IPS-15b (cell line): ENCODE measurements at regions not wholly inside any gene's neighbourhood (a gene's known extent, or its start where the extent isn't known, plus 50 kb on each side); places are given as distances from the start of the nearest gene placed in this dataset.

Source experiments
- H3K27me3 ChIP-seq: one replicate; pipeline ENCODE4 v1.6.1; 2013; ENCODE audit warnings: low read length; ENCODE audit not compliant: control insufficient read depth, insufficient read depth
- H3K36me3 ChIP-seq: one replicate; pipeline ENCODE4 v1.6.1; 2013; ENCODE audit warnings: low read length; ENCODE audit not compliant: control insufficient read depth, insufficient read depth
- H3K4me1 ChIP-seq: one replicate; pipeline ENCODE4 v1.6.1; 2013; ENCODE audit warnings: mild to moderate bottlenecking, low read length; ENCODE audit not compliant: control insufficient read depth, insufficient read depth
- H3K4me3 ChIP-seq: one replicate; pipeline ENCODE4 v1.5.1; 2013; ENCODE audit warnings: low read depth, low read length
- H3K9ac ChIP-seq: one replicate; pipeline ENCODE4 v1.6.1; 2013; ENCODE audit warnings: low read depth, mild to moderate bottlenecking, low read length
- H3K9me3 ChIP-seq: one replicate; pipeline ENCODE4 v1.6.1; 2013; ENCODE audit warnings: mild to moderate bottlenecking, low read length; ENCODE audit not compliant: control insufficient read depth, insufficient read depth

GRCh38 chr17:31591924-31592323 lies 200.4 kb downstream of the RAB11FIP4 start:
- Histone ChIP-seq H3K27me3 (no peaks in the 10 kb centered on the region), H3K4me1 (no peaks in the 10 kb centered on the region), H3K9me3 (no peaks in the 10 kb centered on the region), H3K4me3 (no peak overlapping the region), H3K36me3 (no peaks in the 10 kb centered on the region), H3K9ac (no peak overlapping the region)

GRCh38 chr17:31588512-31588911 lies 197.0 kb downstream of the RAB11FIP4 start:
- H3K9me3 ChIP-seq, result no peaks in the 10 kb centered on the region
- no peaks in the 10 kb centered on the region for H3K4me1 ChIP-seq
- no peaks in the 10 kb centered on the region for H3K36me3 ChIP-seq
- H3K4me3 ChIP-seq, result no peak overlapping the region
- H3K9ac ChIP-seq, result no peak overlapping the region
- H3K27me3 ChIP-seq, result no peaks in the 10 kb centered on the region

- H3K27me3 ChIP-seq, result no peaks in the 10 kb centered on the region
- no peaks in the 10 kb centered on the region for H3K4me1 ChIP-seq
- no peak overlapping the region for H3K9ac ChIP-seq
- no peaks in the 10 kb centered on the region for H3K36me3 ChIP-seq
- no peaks in the 10 kb centered on the region for H3K9me3 ChIP-seq
- no peak overlapping the region for H3K4me3 ChIP-seq
Measured at GRCh38 chr17:31588034-31588433, 196.6 kb downstream of the RAB11FIP4 start.
